ENCODE measurements at regions not wholly inside any gene's neighbourhood (a gene's known extent, or its start where the extent isn't known, plus 50 kb on each side); places are given as distances from the start of the nearest gene placed in this dataset.

DNA sequence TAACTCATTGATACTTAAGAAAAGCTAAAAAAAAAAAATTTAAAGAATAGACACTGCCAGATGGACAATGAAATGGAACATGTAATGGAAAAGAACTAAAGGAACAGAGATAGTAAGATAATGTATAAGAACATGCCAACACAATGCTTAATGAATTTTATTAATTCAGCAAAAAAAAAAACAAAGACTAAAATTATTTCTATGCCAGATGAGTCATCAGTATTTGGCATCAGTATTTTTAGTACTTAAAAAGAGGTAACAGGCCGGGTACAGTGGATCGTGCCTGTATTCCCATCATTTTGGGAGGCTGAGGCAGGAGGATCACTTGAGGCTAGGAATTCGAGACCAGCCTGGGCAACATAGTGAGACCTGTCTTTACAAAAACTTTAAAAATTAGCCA, 168.5 kb downstream of the CYB561 start:
- H3K4me2 ChIP-seq: no peak overlapping the region
- peaks cover 3% of the 10 kb centered on the region; the same call in 1 of the 3 replicates for H3K4me1 Mint-ChIP-seq
- no peak for TF ChIP-seq POLR2AphosphoS5 (IDR thresholded peaks at IDR 0.05; ENCODE audit: low read depth)
- TF ChIP-seq ZNF331 (CRISPR knock-in tag; IDR thresholded peaks at IDR 0.05; ENCODE audit: low read depth): no peak
- TF ChIP-seq ZNF114 (CRISPR knock-in tag; IDR thresholded peaks at IDR 0.05): no peak
- no peak for TF ChIP-seq EZH2 (IDR thresholded peaks at IDR 0.05; ENCODE audit: low read depth, unreplicated experiment)
- TF ChIP-seq, protein P1, sequence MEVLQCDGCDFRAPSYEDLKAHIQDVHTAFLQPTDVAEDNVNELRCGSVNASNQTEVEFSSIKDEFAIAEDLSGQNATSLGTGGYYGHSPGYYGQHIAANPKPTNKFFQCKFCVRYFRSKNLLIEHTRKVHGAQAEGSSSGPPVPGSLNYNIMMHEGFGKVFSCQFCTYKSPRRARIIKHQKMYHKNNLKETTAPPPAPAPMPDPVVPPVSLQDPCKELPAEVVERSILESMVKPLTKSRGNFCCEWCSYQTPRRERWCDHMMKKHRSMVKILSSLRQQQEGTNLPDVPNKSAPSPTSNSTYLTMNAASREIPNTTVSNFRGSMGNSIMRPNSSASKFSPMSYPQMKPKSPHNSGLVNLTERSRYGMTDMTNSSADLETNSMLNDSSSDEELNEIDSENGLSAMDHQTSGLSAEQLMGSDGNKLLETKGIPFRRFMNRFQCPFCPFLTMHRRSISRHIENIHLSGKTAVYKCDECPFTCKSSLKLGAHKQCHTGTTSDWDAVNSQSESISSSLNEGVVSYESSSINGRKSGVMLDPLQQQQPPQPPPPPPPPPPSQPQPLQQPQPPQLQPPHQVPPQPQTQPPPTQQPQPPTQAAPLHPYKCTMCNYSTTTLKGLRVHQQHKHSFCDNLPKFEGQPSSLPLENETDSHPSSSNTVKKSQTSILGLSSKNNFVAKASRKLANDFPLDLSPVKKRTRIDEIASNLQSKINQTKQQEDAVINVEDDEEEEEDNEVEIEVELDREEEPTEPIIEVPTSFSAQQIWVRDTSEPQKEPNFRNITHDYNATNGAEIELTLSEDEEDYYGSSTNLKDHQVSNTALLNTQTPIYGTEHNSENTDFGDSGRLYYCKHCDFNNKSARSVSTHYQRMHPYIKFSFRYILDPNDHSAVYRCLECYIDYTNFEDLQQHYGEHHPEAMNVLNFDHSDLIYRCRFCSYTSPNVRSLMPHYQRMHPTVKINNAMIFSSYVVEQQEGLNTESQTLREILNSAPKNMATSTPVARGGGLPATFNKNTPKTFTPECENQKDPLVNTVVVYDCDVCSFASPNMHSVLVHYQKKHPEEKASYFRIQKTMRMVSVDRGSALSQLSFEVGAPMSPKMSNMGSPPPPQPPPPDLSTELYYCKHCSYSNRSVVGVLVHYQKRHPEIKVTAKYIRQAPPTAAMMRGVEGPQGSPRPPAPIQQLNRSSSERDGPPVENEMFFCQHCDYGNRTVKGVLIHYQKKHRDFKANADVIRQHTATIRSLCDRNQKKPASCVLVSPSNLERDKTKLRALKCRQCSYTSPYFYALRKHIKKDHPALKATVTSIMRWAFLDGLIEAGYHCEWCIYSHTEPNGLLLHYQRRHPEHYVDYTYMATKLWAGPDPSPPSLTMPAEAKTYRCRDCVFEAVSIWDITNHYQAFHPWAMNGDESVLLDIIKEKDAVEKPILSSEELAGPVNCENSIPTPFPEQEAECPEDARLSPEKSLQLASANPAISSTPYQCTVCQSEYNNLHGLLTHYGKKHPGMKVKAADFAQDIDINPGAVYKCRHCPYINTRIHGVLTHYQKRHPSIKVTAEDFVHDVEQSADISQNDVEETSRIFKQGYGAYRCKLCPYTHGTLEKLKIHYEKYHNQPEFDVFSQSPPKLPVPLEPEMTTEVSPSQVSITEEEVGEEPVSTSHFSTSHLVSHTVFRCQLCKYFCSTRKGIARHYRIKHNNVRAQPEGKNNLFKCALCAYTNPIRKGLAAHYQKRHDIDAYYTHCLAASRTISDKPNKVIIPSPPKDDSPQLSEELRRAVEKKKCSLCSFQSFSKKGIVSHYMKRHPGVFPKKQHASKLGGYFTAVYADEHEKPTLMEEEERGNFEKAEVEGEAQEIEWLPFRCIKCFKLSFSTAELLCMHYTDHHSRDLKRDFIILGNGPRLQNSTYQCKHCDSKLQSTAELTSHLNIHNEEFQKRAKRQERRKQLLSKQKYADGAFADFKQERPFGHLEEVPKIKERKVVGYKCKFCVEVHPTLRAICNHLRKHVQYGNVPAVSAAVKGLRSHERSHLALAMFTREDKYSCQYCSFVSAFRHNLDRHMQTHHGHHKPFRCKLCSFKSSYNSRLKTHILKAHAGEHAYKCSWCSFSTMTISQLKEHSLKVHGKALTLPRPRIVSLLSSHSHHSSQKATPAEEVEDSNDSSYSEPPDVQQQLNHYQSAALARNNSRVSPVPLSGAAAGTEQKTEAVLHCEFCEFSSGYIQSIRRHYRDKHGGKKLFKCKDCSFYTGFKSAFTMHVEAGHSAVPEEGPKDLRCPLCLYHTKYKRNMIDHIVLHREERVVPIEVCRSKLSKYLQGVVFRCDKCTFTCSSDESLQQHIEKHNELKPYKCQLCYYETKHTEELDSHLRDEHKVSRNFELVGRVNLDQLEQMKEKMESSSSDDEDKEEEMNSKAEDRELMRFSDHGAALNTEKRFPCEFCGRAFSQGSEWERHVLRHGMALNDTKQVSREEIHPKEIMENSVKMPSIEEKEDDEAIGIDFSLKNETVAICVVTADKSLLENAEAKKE (CRISPR knock-in tag; IDR thresholded peaks at IDR 0.05): no peak
- TF ChIP-seq, protein P2, sequence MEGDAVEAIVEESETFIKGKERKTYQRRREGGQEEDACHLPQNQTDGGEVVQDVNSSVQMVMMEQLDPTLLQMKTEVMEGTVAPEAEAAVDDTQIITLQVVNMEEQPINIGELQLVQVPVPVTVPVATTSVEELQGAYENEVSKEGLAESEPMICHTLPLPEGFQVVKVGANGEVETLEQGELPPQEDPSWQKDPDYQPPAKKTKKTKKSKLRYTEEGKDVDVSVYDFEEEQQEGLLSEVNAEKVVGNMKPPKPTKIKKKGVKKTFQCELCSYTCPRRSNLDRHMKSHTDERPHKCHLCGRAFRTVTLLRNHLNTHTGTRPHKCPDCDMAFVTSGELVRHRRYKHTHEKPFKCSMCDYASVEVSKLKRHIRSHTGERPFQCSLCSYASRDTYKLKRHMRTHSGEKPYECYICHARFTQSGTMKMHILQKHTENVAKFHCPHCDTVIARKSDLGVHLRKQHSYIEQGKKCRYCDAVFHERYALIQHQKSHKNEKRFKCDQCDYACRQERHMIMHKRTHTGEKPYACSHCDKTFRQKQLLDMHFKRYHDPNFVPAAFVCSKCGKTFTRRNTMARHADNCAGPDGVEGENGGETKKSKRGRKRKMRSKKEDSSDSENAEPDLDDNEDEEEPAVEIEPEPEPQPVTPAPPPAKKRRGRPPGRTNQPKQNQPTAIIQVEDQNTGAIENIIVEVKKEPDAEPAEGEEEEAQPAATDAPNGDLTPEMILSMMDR (conservative IDR thresholded peaks at IDR 0.05; ENCODE audit: low read depth in 2 of 2): no peak
- TF ChIP-seq STAT1 (IDR thresholded peaks at IDR 0.05; ENCODE audit: unreplicated experiment): no peak
- TF ChIP-seq NANOG (IDR thresholded peaks at IDR 0.05; ENCODE audit: borderline replicate concordance): no peak
- TF ChIP-seq, protein P3, sequence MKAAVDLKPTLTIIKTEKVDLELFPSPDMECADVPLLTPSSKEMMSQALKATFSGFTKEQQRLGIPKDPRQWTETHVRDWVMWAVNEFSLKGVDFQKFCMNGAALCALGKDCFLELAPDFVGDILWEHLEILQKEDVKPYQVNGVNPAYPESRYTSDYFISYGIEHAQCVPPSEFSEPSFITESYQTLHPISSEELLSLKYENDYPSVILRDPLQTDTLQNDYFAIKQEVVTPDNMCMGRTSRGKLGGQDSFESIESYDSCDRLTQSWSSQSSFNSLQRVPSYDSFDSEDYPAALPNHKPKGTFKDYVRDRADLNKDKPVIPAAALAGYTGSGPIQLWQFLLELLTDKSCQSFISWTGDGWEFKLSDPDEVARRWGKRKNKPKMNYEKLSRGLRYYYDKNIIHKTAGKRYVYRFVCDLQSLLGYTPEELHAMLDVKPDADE (IDR thresholded peaks at IDR 0.05): no peak
- no peak for TF ChIP-seq EZH2phosphoT487 (IDR thresholded peaks at IDR 0.05; ENCODE audit: unreplicated experiment)
- TF ChIP-seq JUNB (IDR thresholded peaks at IDR 0.05; ENCODE audit: unreplicated experiment): no peak
- TF ChIP-seq, protein P4, sequence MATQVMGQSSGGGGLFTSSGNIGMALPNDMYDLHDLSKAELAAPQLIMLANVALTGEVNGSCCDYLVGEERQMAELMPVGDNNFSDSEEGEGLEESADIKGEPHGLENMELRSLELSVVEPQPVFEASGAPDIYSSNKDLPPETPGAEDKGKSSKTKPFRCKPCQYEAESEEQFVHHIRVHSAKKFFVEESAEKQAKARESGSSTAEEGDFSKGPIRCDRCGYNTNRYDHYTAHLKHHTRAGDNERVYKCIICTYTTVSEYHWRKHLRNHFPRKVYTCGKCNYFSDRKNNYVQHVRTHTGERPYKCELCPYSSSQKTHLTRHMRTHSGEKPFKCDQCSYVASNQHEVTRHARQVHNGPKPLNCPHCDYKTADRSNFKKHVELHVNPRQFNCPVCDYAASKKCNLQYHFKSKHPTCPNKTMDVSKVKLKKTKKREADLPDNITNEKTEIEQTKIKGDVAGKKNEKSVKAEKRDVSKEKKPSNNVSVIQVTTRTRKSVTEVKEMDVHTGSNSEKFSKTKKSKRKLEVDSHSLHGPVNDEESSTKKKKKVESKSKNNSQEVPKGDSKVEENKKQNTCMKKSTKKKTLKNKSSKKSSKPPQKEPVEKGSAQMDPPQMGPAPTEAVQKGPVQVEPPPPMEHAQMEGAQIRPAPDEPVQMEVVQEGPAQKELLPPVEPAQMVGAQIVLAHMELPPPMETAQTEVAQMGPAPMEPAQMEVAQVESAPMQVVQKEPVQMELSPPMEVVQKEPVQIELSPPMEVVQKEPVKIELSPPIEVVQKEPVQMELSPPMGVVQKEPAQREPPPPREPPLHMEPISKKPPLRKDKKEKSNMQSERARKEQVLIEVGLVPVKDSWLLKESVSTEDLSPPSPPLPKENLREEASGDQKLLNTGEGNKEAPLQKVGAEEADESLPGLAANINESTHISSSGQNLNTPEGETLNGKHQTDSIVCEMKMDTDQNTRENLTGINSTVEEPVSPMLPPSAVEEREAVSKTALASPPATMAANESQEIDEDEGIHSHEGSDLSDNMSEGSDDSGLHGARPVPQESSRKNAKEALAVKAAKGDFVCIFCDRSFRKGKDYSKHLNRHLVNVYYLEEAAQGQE (IDR thresholded peaks at IDR 0.05; ENCODE audit: unreplicated experiment): no peak
- TF ChIP-seq CREB1 (CRISPR knock-in tag; IDR thresholded peaks at IDR 0.05; ENCODE audit: low read depth): no peak
- H3K27ac ChIP-seq (ENCODE audit: low read depth): no peak overlapping the region
- H3K4me3 ChIP-seq: no peak overlapping the region
- no peaks in the 10 kb centered on the region for H3K79me2 ChIP-seq (replicated peaks; ENCODE audit: insufficient read depth)
- H3F3A ChIP-seq (replicated peaks; ENCODE audit: low read depth): no peaks in the 10 kb centered on the region
- no peak overlapping the region for H2AFZ ChIP-seq
- 0 out of 3 replicates have a peak, but pooled peaks cover 1% of the 10 kb centered on the region for H3K36me3 Mint-ChIP-seq (ENCODE audit: low read depth)
- DNase-seq (ENCODE audit: low spot score): no peak
- no peak overlapping the region for H3K27ac Mint-ChIP-seq
- no peaks in the 10 kb centered on the region for H3K9me2 ChIP-seq (ENCODE audit: insufficient read depth)
- H3K36me3 ChIP-seq (ENCODE audit: insufficient read depth): no peaks in the 10 kb centered on the region
- 0 out of 2 replicates have a peak, but pooled peaks cover 3% of the 10 kb centered on the region for H3K4me1 ChIP-seq (ENCODE audit: insufficient read depth)
- H3K27me3 Mint-ChIP-seq (ENCODE audit: insufficient read depth, low read depth, poor library complexity): no peaks in the 10 kb centered on the region
- H3K27me3 ChIP-seq (ENCODE audit: insufficient read depth): no peaks in the 10 kb centered on the region
- H4K20me1 ChIP-seq (replicated peaks; ENCODE audit: insufficient read depth): no peaks in the 10 kb centered on the region
- ATAC-seq: no peak
- no peaks in the 10 kb centered on the region for H3K9me3 Mint-ChIP-seq
- H3K4me3 Mint-ChIP-seq: no peak overlapping the region
